NCI-H128 (cell line): ENCODE measurements at regions not wholly inside any gene's neighbourhood (a gene's known extent, or its start where the extent isn't known, plus 50 kb on each side); places are given as distances from the start of the nearest gene placed in this dataset.
"Not testable (repeated sequence)": the region's sequence is repeated elsewhere in the genome, so short reads cannot be mapped to it uniquely, and the experiment has no call there.

Source experiments
- DNase-seq: peaks from one replicate; lab custom pipeline; 2025; ENCODE audit not compliant: unreplicated experiment; lab: John Stamatoyannopoulos, UW

DNA sequence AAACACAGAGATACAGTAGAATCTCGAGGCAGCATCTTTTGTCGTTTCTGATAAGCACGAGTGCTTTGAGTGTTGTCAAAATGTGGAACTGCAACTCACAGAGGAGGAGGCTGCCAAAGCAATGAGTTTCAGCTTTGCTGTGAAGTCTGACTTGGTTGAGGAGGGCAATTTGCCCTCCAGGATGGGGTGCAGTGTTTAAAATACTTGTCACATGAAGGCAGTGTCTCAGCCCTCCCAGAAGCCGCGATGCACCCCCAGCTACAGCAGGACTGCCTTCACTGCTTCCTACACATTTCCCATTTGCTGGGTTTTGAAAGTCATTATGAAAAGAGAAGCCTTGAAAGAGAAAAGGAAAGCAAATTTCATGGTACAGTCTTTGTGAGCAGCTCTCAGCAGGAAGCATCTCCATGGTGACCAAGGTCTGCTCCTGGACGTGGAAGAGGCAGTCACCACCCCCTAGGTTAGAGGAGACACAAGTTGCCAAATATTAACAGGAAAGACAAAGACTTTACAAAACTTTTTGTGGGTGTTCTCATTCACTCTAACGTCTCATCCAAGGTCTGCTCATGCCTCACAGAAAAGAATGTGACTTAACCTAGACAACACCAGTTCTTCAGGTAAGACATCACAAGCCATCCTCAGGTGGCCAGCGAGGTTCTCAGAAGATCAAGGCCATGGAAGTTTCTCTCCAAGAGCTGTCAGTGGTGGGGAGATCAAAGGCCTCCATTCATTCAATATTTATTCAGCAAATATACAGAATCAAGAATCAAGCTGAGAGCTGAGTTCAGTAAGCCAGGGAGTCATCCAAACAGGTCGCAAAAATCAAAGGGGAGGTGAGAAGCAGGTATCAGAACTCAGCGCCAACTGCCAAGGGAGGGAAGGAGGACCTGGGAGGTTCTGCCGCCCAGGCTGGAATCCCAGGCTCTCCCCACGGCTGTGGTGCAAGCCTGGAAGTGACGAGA lies 476.0 kb downstream of the EIPR1 start:
- DNase-seq, result no peak

DNA sequence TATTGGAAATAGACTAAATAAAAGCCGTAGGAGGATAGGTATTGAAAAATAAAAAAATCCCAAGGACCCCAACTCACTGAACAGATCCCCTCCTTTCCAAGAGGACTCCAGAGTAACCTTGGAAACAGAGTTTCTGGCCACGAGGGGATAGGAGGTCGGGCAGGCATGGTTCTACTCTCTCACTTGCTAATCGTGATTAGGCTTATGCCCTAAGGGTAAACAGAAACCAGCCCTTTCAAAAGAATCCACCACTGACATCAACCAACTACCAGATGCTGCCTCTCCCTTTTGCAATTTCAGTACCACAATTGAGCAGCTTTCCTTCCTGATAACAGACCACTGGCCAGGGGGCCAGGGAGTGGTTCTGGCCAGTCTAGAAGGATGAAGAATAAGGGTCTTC lies 477.8 kb downstream of the EIPR1 start:
- no peak for DNase-seq

DNA sequence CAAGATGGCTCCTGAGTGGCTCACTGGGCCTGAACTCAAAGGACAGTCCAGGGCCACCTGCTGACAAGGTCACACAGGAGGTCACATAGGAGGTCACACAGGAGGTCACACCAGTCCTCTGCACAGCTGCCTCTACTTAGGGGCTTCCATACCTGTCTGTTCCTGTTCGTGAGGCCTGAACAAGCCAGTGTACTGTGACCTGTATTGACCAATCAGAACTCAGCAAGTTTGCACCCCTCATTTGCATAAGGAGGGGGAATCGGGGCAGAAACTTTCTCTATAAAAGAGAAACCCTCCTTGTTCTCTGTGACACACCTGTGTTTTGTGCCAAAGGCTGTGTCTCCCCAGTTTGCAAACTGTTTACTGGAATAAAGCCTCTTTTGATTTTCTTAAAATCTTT lies 478.9 kb downstream of the EIPR1 start:
- no peak for DNase-seq

DNA sequence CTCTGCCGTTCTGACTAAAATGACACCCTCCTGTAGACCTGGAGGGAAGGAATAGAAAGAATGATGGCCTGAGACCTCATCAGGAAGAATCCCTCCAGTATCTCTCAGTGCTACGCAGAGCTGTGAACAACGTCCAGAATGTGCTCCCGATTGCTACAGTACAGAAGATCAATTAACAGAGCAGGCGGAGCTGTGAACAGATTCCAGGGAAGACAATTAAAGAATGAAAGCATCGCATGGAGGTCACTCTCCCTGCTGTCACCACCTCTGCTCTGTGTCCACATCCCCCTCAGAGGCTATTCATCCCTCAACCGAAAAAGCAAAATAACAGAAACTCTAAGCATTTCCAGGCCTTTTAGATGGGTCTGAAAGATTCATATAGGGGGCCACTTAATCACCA lies 481.0 kb downstream of the EIPR1 start:
- no peak for DNase-seq

DNA sequence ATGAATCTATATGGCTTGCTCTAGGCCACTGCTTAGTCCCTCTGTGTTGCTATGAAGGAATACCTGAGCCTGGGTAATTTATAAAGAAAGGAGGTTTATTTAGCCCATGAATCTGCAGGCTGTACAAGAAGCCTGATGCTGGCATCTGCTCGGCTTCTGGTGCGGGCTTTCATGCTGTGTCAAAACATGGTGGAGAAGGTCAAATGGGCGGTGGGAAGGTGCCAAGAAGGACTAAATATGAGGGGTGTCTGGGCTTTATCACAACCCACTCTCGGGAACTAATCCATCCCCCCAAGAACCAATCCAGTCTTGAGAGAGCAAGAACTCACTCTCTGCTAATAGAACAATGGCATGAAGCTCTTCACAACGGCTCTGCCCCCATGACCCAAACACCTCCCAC lies 481.6 kb downstream of the EIPR1 start:
- no peak for DNase-seq

DNA sequence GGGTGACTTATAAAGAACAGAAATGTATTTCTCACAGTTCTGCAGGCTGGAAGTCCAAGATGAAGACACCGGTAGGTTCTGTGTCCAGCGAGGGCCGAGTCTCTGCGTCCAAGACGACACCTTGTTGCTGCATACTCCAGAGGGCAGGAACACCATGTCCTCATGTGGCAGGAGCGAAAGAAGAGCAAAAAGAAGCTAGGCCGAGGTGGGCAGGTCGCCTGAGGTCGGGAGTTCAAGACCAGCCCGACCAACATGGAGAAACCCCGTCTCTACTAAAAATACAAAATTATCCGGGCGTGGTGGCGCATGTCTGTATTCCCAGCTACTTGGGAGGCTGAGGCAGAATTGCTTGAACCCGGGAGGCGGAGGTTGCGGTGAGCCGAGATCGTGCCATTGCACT lies 483.6 kb downstream of the EIPR1 start:
- not testable (repeated sequence) for DNase-seq

DNA sequence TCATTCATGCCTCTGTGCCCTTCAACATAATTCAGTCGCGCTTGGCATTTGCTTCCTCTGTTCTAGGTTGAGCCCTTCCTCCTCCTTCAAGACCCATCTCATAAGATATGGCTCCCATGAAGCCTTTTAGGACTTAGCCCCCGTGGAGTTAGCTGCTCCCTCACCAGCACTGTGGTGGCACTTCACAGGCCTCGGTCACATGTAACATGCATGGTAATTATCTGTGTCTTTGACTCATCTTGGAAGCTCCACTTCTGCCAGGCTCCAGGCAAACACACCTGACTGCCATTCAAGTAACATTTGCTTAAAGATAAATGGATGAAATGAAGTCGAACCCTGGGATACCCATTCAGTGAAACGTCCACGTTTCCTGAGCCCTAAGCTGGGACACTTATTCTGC lies 484.7 kb downstream of the EIPR1 start:
- DNase-seq, result no peak

DNA sequence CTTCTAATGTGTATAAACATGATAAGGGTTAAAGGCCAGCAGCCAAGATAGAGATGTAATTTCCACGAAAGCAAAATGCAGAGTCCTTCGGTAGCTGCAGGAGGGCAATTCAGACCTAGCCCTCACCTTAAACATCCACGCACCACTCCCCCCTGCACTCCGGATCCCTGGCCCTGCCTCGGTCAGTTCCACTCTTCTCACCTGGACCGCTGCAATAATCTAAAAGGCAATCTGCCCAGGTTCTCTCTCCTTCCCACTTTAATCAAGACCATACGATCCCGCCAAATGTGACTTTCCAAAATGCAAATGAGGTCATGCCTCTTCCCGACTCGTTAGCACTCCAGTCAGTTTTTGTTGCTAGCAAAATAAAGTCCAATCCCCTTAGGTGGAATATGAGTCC lies 485.2 kb downstream of the EIPR1 start:
- DNase-seq, result no peak

DNA sequence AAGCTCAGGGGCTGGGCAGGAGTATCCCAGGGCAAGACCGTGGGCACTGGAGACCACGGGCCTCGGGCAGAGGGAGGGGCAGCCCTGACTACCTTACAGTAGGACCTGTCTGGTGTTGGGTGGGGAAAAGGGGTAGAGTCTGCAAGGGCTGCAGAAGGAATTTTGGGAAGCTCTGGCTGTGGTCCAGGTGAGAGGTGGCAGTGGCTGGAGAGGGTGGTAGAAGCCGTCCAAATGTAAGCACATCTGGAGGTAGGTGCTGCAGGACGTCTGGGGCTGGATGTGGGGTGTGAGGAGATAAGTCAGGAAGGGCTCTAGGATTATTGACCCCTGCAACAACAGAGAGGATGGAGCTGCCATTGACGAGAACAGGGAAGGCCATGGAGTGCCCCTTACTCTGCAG lies 486.7 kb downstream of the EIPR1 start:
- no peak for DNase-seq

DNA sequence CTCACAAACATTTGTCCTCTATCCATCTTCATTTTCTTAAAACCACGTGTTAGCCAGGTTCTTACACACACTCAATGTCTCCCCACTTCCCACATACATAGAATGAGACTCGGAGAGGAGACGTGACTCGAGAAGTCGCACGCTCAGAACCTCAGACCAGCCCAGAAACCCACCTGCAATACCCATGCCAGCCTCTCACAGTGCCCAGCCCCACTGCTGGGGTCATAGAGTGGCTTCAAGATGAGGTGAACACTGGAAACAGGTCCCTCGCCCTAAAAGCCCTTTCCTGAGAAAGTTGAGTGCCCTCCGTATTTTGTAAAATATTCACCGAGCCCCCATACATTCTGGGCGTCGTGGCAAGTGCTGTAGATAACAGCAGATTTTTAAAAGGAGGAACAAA lies 487.4 kb downstream of the EIPR1 start:
- DNase-seq, result no peak

DNA sequence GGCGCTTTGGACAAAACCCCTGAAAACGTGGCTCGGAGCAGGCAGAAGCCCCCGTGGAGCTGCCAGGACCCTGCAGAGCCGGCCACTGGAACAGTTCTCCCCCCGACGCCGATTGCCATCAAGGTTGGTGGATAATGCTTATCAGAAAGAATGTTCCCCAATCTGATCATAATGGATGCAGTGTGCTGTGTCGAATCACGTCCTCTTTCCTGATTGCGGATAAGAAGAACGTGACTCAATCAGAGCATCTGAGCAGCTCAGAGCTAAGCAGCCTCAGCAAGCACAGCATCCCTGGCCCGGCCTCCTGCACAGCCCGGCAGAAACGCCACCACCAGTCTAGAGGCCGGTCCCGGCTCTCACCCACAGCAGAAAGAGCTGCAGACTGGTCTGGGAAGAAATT lies 488.0 kb downstream of the EIPR1 start:
- no peak for DNase-seq

DNA sequence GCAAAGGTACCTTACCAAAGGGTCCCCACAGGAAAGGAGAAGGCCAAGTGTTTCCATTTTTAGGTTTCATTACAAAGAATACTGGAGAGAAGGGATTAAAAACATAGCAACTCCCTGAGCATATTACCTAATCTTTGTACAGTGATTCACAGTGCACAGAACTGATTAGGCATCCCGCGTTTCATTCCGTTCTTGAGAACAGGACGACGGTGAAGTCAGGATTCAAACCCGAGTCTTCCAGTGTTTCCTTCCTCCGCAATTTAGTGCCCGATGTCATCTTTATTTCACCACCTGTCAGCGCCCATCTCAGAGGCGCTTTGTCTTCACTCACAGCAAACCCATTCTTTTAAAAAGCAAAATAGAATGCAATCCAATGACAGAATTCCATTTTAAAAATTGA lies 488.5 kb downstream of the EIPR1 start:
- no peak for DNase-seq

DNA sequence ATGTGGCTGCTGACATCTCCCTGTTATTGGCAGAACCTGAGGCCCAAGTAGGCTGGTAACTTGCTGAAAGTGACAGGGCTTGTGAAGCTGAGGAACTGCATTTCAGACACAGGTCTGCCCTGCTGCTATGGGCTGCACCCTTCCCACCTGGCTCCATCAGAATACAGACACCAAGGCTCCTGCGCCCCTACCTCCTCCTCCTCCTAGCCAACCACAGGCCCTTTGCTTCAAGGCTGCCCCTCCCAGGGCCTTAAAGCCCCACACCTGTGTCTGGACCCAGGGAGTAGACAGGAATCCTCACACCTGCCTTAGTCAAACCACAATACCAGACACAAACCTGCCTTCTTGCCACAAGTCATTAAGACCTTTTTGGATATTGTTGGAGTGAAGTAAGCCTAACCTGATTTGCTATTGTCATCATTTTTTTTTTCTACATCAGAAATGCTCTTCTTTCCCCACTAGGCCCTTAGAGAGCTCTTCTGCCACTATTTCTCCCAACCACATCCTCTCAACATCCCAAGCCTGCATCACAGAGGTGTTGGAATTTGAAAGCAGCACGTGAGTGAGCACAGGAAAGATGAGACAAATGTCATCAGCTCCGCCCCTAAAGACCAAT lies 489.7 kb downstream of the EIPR1 start:
- no peak for DNase-seq

DNA sequence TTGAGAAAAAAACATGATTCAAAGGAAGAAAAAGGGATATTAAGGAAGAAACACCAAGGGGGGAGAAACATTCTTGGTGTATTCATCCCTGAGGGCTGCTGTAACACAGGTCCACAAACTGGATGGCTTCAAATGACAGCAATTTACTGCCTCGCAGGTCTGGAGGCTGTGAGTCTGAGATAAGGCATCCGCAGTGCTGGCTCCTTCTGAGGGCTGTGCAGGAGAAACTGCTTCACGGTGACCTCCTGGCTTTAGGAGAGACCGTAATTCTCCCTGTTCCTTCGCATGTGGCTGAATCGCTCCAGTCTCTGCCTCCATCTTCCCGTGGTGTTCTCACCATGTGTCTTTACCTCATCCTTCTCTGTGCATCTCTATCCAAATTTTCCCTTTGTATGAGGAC lies 490.7 kb downstream of the EIPR1 start:
- DNase-seq, result no peak

DNA sequence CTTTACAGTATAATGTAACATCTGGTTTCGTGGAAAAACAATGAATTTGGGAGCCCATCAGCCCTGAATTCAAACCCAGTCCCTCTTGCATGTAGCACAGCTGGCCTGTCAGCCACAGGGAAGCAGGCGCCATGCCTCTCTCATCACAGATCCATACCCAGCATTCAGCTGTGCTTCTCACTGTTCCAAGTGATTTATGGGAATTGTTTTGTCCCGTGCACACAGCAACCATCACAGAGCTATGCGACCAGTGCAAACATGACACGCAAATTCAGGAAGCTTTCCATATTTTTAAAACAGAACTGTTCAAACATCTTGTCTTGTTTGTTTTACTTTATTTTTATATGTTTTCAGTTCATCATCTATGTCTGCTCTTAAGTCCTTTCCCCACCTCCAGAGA lies 496.1 kb downstream of the EIPR1 start:
- DNase-seq, result no peak

DNA sequence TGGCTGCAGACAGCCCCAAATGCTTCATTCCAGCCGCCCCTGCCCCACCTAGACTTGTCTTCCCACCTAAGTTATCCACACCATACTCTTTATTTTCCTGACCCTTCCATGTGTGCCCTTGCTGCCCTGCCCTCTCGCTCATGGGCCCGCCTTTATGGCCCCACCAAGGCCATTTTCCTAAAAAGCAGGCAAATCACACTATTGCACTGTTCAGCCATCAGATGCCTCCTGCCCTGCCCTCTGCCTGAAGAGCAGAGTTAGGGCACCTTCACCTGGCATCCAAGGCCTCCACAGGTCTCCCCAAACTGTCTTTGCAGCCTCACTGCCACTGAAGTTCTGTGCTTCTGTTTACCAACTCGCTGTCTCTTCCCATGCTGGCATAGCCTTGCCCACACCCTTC lies 496.7 kb downstream of the EIPR1 start:
- DNase-seq, result no peak

DNA sequence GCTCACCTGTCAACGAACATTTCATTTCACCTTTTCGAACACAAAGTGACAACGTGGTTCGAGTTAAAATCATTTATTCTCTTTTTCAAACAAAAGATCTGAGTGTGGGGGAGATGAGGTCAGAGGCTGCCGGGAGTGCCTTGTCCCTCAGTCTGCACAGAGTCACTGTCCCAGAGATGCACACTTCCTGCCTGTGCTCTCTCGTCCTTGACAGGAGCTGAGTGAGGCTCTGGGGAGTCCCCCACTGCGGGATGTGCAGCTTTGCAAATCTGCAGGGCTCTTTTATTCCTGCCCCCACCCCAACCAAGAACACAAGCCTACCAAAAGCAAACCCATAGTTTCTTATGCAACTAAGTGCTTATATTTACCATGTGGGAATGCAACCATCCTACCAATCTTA lies 497.8 kb downstream of the EIPR1 start:
- no peak for DNase-seq

DNA sequence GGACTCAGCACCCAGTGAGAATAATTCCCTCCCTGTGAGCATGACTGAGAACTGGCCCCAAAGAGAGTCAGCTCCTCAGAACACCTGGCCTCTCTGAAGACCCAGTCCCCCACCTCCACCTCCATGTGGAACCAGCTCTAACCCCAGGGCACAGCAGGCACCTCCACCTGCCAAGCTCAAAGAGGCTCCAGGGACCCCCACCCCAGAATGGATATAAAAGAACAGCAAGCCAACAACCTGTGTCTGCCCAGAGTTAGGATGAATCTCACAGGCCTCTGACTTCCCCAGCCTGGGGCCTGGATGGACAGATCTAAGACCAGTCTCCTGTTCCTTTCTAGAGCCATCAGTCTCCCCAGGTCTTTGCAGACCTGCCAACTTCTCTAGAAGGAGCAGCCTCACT lies 498.5 kb downstream of the EIPR1 start:
- no peak for DNase-seq

DNA sequence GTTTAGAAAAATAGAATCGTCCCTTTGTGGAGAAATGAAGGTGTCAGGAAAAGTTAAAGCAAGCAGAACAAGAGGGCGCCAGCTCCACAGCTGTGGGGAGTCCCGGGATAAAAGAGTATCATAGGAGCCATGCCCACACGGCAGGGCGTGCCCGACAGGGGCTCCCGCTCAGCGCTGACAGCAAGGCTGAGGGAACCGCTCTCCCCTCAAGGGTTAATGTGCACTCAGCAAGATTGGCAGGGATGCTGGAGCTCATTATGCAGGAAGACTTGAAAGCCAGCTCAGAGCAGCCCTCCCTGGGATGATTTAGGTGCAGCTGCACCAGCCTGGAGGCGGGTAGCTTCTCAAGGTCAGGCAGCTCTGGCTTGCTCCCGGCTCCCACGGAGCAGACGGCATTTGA lies 500.2 kb downstream of the EIPR1 start:
- DNase-seq, result no peak

DNA sequence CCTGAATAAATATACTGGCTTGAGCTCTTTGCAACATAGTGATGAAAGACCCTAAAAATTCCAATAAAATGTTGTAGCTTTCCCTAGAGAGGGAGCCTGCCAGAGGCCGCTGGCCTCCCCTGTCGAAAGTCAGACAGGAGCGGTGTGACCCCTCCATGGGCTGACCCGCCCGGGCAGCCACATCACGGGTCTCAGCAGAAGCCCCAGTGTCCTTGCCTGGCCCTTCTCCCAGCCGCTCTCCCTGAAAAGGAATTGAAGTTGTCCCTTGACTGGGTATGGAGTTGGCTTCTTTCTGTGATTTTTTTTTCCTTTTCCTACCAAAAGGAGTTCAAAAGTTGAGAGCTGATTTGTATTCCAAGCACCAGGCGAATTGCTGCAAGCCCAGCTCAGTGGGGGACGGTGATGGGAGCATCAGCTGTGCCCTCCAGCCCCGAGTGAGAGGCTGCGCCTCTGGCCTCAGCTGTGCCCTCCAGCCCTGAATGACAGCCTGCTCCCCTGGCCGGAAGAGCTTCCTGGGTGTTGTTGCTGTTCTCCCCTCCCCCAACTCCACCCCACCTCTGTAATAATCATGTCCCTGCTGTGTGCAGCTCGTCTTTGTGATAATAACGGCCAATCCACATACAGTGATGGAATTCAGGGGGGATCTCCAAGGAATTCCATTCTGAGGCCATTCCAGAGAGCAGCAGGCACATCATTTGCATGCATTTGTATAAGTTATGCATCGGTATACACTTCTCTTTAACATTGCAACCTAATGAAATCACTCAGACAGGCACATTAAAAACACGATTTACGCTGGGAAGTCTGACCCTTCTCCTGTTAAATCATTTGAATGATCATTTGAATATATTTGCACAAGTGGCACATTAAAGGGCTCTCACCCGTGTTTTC lies 501.0 kb downstream of the EIPR1 start:
- DNase-seq, result no peak

DNA sequence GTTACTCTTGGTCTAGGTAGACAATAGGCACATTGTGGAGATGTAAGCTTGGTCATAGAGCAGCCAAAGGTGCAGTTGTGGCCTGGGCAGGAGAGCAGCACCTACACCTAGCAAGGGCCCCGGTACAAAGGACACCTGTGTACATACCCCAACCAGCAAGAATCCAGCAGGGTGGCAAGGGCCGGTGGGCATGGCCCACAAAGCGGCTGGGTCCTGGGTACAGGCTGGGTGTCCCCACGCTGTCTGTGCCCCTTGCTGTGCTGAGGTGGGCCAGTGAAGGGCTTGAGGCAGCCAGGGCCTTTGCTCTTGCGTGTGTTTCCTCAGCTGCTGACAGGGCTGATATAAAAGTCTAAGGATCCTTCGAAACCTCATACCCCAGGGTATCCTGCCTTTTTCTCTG lies 501.8 kb downstream of the EIPR1 start:
- DNase-seq, result no peak

DNA sequence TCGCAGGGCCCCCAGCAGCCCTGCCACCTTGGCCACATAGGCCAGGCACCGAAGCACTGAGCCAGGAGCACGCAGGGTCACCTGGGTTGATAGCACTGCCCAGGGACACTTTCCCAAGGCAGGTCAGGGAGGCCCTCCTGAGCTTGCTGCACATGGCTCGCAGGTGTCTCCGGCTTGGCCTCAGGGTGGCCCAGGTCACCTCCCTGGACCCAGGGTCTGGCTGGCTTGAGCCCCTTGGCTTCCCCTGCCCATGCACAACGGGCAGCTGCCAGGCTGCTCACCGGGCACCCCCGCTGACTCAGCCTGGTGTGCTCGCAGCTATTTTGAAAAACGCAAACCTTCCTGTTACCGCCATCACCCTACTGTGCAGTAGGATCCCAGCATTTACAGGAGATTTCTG lies 502.3 kb downstream of the EIPR1 start:
- no peak for DNase-seq
